OCI-LY7 (cell line): ENCODE measurements at regions not wholly inside any gene's neighbourhood (a gene's known extent, or its start where the extent isn't known, plus 50 kb on each side); places are given as distances from the start of the nearest gene placed in this dataset.

Experiments used
- EZH2phosphoT487 ChIP-seq: fragments of 200-600 bp; sonication (generic); IDR thresholded peaks from 2 replicates; pipeline ENCODE4 v1.6.1; 2018; ENCODE audit warnings: low read depth, borderline replicate concordance, mild to moderate bottlenecking, mixed run types, antibody characterized with exemption, low read length, moderate library complexity, mixed read lengths
- TF ChIP-seq, protein P1 (sequence below): fragments of 200-600 bp; sonication (generic); conservative IDR thresholded peaks from 2 replicates; pipeline ENCODE4 v1.5.1; 2014; ENCODE audit warnings: mild to moderate bottlenecking, antibody characterized with exemption, low read length, moderate library complexity, mixed read lengths

DNA sequence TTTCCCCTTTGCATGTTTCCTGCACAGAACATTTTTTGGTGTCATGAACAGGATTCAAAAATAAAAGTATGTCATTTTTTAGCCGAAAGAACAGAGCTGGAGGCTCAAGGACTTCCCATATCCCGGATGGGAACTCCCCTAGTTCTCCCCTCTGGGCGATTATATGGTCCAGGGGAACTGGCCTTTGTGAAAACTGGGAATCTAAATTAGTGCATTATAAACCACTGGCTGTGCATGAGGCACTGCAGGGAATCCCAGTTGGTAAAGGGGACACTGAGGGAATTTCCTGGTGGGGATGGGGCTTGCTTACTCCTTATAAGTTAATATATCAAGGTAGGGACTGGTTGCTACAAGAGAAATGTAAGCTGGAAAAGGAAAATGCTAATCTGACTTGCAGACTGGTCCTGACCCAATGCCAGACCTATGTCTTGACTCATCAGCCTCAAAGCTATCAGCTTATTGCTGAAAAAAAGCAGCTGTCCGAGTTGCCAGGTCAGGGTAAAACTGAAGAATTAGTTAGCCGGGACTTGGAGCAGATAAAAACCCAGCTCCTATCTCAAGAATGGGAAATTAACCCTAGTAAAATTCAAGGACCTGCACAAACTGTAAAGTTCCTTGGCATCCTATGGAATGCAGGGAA lies 122.6 kb downstream of the FCRL5 start:
- TF ChIP-seq, protein P1, sequence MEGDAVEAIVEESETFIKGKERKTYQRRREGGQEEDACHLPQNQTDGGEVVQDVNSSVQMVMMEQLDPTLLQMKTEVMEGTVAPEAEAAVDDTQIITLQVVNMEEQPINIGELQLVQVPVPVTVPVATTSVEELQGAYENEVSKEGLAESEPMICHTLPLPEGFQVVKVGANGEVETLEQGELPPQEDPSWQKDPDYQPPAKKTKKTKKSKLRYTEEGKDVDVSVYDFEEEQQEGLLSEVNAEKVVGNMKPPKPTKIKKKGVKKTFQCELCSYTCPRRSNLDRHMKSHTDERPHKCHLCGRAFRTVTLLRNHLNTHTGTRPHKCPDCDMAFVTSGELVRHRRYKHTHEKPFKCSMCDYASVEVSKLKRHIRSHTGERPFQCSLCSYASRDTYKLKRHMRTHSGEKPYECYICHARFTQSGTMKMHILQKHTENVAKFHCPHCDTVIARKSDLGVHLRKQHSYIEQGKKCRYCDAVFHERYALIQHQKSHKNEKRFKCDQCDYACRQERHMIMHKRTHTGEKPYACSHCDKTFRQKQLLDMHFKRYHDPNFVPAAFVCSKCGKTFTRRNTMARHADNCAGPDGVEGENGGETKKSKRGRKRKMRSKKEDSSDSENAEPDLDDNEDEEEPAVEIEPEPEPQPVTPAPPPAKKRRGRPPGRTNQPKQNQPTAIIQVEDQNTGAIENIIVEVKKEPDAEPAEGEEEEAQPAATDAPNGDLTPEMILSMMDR: no peak
- no peak for TF ChIP-seq EZH2phosphoT487
